MM.1S (cell line): ENCODE measurements at regions not wholly inside any gene's neighbourhood (a gene's known extent, or its start where the extent isn't known, plus 50 kb on each side); places are given as distances from the start of the nearest gene placed in this dataset.

Source experiments
- DNase-seq: peaks from one replicate; pipeline ENCODE4 v3.0.0-alpha.2; 2015
- H2AFZ ChIP-seq: fragments of 300-600 bp; sonication (generic); 2 replicates; pipeline ENCODE4 v1.6.0; 2016; ENCODE audit warnings: antibody characterized with exemption, low read length
- H3F3A ChIP-seq: fragments of 300-600 bp; sonication (generic); 2 replicates; pipeline ENCODE4 v1.6.1; 2016; ENCODE audit warnings: mild to moderate bottlenecking, antibody characterized with exemption, low read length, moderate library complexity, mixed read lengths; ENCODE audit not compliant: insufficient read depth
- H3K27ac ChIP-seq: fragments of 300-600 bp; sonication (generic); 2 replicates; pipeline ENCODE4 v1.5.1; 2016; ENCODE audit warnings: mild to moderate bottlenecking, low read length
- H3K27me3 ChIP-seq: fragments of 300-600 bp; sonication (generic); replicated peaks from 2 replicates; pipeline ENCODE4 v1.6.0; 2016; ENCODE audit warnings: low read length; ENCODE audit not compliant: insufficient read depth
- H3K36me3 ChIP-seq: fragments of 300-600 bp; sonication (generic); replicated peaks from 2 replicates; pipeline ENCODE4 v1.6.1; 2016; ENCODE audit warnings: mild to moderate bottlenecking, low read length, mixed read lengths; ENCODE audit not compliant: insufficient read depth
- H3K4me1 ChIP-seq: fragments of 300-600 bp; sonication (generic); 2 replicates; pipeline ENCODE4 v1.6.1; 2016; ENCODE audit warnings: low read length, mixed read lengths
- H3K4me2 ChIP-seq: fragments of 300-600 bp; sonication (generic); 2 replicates; pipeline ENCODE4 v1.6.0; 2016; ENCODE audit warnings: low read depth, low read length
- H3K4me3 ChIP-seq: fragments of 300-600 bp; sonication (generic); 2 replicates; pipeline ENCODE4 v1.5.1; 2016; ENCODE audit warnings: low read length, mixed read lengths
- H3K79me2 ChIP-seq: fragments of 300-600 bp; sonication (generic); 2 replicates; pipeline ENCODE4 v1.6.1; 2016; ENCODE audit warnings: mixed run types, low read length, mixed read lengths
- H3K9ac ChIP-seq: fragments of 300-600 bp; sonication (generic); 2 replicates; pipeline ENCODE4 v1.6.1; 2016; ENCODE audit warnings: low read length, mixed read lengths
- H3K9me2 ChIP-seq: fragments of 300-600 bp; sonication (generic); replicated peaks from 2 replicates; pipeline ENCODE4 v1.6.1; 2016; ENCODE audit warnings: mild to moderate bottlenecking, low read length, mixed read lengths; ENCODE audit not compliant: insufficient read depth
- H3K9me3 ChIP-seq: fragments of 300-600 bp; sonication (generic); replicated peaks from 2 replicates; pipeline ENCODE4 v1.6.1; 2016; ENCODE audit warnings: mild to moderate bottlenecking, low read length, mixed read lengths; ENCODE audit not compliant: insufficient read depth
- H4K20me1 ChIP-seq: fragments of 300-600 bp; sonication (generic); 2 replicates; pipeline ENCODE4 v1.6.1; 2016; ENCODE audit warnings: mild to moderate bottlenecking, low read length, moderate library complexity, mixed read lengths; ENCODE audit not compliant: insufficient read depth
- CTCF ChIP-seq: fragments of 300-600 bp; sonication (generic); IDR thresholded peaks from 2 replicates; pipeline ENCODE4 v1.5.1; 2016; ENCODE audit warnings: antibody characterized with exemption, low read length, mixed read lengths
- EZH2 ChIP-seq: fragments of 300-600 bp; sonication (generic); optimal IDR thresholded peaks from 2 replicates; pipeline ENCODE3; 2017; ENCODE audit warnings: low read depth, mild to moderate bottlenecking, antibody characterized with exemption, low read length, mixed read lengths
- EZH2phosphoT487 ChIP-seq: fragments of 300-600 bp; sonication (generic); IDR thresholded peaks from 2 replicates; pipeline ENCODE4 v1.6.1; 2018; ENCODE audit warnings: antibody characterized with exemption, low read length

DNA sequence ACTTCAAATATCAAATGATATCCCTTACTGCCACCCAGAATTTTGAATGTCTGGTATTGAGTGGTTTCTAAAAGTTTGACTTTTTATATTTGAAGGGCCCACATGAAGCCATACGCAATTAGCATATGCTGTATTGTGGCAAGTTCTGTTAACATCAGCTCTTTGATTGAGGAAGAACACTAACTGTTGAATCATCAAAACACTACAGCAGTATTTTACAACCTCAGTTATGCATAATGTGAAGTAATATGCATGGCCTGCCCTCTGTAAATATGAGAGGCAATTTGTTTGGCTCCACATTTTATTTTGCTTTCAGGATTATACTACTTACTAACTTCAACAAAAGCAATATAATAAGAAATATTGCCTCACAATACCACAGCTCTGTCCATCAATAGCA, 62.2 kb upstream of the DMD start:
- Histone ChIP-seq H3K4me1 (no peaks in the 10 kb centered on the region), H3K9me2 (no peaks in the 10 kb centered on the region), H3F3A (no peaks in the 10 kb centered on the region), H3K27me3 (no peaks in the 10 kb centered on the region), H3K36me3 (no peaks in the 10 kb centered on the region), H3K4me2 (no peak overlapping the region), H3K79me2 (no peaks in the 10 kb centered on the region), H3K9ac (no peak overlapping the region), H3K27ac (no peak overlapping the region), H3K9me3 (no peaks in the 10 kb centered on the region), H2AFZ (no peak overlapping the region), H3K4me3 (no peak overlapping the region), H4K20me1 (no peaks in the 10 kb centered on the region)
- TF ChIP-seq EZH2 = no peak
- TF ChIP-seq CTCF = no peak
- no peak for TF ChIP-seq EZH2phosphoT487
- no peak for DNase-seq

DNA sequence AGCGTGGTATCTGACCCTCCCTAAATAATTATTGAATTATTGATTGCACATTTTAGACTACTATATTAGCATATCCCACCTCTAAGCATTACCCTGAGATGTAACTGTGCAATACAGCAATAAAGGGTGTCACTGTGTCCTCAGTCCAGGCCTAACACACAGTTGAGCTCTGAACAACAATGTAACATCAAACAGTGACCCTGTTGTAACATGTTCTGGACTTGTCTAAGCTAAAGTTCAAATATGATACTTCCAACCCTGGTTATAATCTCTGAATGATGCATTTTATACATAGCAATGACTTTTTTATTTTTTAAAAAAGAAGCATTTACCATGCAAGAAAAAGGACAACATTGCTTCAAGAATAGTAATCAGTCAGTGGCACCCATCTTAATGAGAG, 61.6 kb upstream of the DMD start:
- no peak for DNase-seq
- Histone ChIP-seq H3K4me2 (no peak overlapping the region), H3F3A (no peaks in the 10 kb centered on the region), H3K36me3 (no peaks in the 10 kb centered on the region), H3K4me3 (no peak overlapping the region), H3K9ac (no peak overlapping the region), H3K79me2 (no peaks in the 10 kb centered on the region), H3K9me2 (no peaks in the 10 kb centered on the region), H3K4me1 (no peaks in the 10 kb centered on the region), H4K20me1 (no peaks in the 10 kb centered on the region), H2AFZ (no peak overlapping the region), H3K9me3 (no peaks in the 10 kb centered on the region), H3K27ac (no peak overlapping the region), H3K27me3 (no peaks in the 10 kb centered on the region)
- TF ChIP-seq EZH2 (no peak), EZH2phosphoT487 (no peak), CTCF (no peak)
